ENCODE measurements at regions not wholly inside any gene's neighbourhood (a gene's known extent, or its start where the extent isn't known, plus 50 kb on each side); places are given as distances from the start of the nearest gene placed in this dataset.

DNA sequence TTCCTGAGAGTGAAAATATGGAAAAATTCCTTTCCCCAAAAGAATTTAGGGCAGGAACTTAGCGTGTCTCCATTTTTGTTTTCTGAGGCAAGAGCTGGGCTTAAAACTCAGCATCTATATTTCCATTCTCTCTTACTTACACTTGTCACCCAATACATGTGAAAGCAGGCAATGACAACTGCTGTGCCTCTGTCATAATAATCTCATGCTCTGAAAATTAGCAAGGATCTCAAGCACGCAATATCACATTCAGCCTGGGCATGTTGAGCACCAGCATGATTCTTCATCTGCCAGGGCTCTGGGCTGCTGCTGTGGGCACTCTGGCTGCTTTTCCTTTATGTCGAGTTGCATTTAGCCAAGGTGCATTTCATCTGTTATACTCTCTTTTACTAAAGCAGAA lies 255.5 kb downstream of the SNX10 start:
- intact Hi-C loops (cut with DNase I): no loop called here
- 92% methylated on average over 3 of the region's 3 CpGs for WGBS
- no peak for DNase-seq (ENCODE audit: extremely low spot score)

DNA sequence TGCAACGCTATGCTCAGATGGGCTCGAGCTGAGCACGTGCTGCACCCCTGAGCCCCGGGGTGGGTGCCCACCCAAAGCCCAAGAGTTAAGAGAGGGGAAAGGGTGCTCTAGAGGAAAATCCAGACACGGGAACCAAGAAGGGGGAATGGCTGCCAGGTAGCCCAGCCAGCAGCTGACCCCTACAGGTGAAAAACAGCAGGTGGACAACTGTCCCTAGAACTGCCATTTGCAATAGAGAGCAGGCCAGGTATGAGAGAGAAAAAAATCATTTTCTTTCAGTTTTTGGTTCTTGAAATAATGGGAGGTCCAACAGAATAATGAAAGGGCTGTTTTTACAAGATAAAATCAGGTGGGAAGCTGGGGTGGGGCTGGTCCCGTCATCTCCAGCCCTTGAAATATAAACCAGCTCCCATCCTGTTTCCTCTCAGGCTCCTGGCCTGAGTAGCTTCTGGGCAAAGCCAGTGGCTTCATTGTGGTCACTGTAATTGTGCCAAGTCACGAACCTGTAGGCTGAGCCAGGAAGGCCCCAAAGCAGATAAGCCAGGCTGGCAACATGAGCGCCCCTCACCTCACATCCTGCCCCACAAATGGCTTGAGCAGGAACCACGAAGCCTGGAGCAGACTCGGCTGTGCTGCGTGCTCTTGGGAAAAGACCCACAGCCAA lies 257.8 kb downstream of the SNX10 start:
- Histone ChIP-seq H3K4me3 (no peak overlapping the region), H3K4me1 (no peaks in the 10 kb centered on the region), H3K9me3 (peaks cover 0 to 5% (median 0%) of the 10 kb centered on the region in 4 donors), H3K27ac (replicated peaks in 1 of 4) (peak overlapping the region in 1 of 4 donors; percentile 18), H3K36me3 (no peaks in the 10 kb centered on the region), H3K27me3 (peaks cover 0 to 23% (median 0%) of the 10 kb centered on the region in 4 donors)
- WGBS: 74% methylated on average over 9 of the region's 11 CpGs
- intact Hi-C loops (cut with DNase I): no loop called here
- peak in 1 of 2 donors; percentile 11 for TF ChIP-seq POLR2AphosphoS5 (IDR thresholded peaks at IDR 0.05)
- TF ChIP-seq, protein P1, sequence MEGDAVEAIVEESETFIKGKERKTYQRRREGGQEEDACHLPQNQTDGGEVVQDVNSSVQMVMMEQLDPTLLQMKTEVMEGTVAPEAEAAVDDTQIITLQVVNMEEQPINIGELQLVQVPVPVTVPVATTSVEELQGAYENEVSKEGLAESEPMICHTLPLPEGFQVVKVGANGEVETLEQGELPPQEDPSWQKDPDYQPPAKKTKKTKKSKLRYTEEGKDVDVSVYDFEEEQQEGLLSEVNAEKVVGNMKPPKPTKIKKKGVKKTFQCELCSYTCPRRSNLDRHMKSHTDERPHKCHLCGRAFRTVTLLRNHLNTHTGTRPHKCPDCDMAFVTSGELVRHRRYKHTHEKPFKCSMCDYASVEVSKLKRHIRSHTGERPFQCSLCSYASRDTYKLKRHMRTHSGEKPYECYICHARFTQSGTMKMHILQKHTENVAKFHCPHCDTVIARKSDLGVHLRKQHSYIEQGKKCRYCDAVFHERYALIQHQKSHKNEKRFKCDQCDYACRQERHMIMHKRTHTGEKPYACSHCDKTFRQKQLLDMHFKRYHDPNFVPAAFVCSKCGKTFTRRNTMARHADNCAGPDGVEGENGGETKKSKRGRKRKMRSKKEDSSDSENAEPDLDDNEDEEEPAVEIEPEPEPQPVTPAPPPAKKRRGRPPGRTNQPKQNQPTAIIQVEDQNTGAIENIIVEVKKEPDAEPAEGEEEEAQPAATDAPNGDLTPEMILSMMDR (IDR thresholded peaks at IDR 0.05): no peak
- no peak for DNase-seq (ENCODE audit: extremely low spot score)

More for the DNA sequence above, 255.5 kb downstream of the SNX10 start:
- no peak for TF ChIP-seq POLR2A (IDR thresholded peaks at IDR 0.05; ENCODE audit: low read depth)
- no peak for TF ChIP-seq EP300 (IDR thresholded peaks at IDR 0.05)
- no peak for TF ChIP-seq POLR2AphosphoS5 (IDR thresholded peaks at IDR 0.05)
- TF ChIP-seq, protein P1 (IDR thresholded peaks at IDR 0.05): no peak
- H3K36me3 ChIP-seq: no peaks in the 10 kb centered on the region
- no peaks in the 10 kb centered on the region for H3K4me1 ChIP-seq
- H3K27ac ChIP-seq (replicated peaks in 1 of 4): no peak overlapping the region
- peaks cover 0 to 33% (median 0%) of the 10 kb centered on the region in 4 donors for H3K27me3 ChIP-seq
- peaks cover 0 to 5% (median 0%) of the 10 kb centered on the region in 4 donors for H3K9me3 ChIP-seq
- no peak overlapping the region for H3K4me3 ChIP-seq

DNA sequence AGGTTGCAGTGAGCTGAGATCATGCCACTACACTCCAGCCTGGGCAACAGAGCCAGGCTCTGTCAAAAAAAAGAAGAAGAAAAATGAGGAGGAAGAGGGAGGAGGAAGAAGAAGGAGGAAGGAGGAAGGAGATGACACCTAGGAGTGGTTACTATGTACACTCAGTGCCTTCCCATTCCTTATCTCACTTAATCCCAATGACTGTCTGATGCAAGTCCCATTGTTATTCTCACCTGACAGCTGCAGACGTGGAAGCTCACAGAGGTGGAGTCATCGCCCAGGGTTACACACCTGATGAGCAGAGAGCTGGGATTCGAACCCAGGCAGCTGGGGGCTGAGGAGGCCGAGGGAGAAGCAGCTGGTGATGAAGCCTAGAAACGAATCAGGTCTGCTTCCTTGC lies 258.8 kb downstream of the SNX10 start:
- Histone ChIP-seq H3K4me1 (no peaks in the 10 kb centered on the region), H3K9me3 (peaks cover 0 to 5% (median 0%) of the 10 kb centered on the region in 4 donors), H3K27me3 (peaks cover 0 to 23% (median 0%) of the 10 kb centered on the region in 4 donors), H3K36me3 (no peaks in the 10 kb centered on the region), H3K4me3 (no peak overlapping the region), H3K27ac (replicated peaks in 1 of 4) (no peak overlapping the region)
- intact Hi-C loops (cut with DNase I): no loop called here
- TF ChIP-seq, protein P1 (IDR thresholded peaks at IDR 0.05): no peak
- no peak for TF ChIP-seq POLR2AphosphoS5 (IDR thresholded peaks at IDR 0.05)
- no peak for TF ChIP-seq EP300 (IDR thresholded peaks at IDR 0.05)
- no peak for TF ChIP-seq POLR2A (IDR thresholded peaks at IDR 0.05; ENCODE audit: low read depth)
- no peak for DNase-seq (ENCODE audit: extremely low spot score)
- 68% methylated on average over 4 of the region's 5 CpGs for WGBS

DNA sequence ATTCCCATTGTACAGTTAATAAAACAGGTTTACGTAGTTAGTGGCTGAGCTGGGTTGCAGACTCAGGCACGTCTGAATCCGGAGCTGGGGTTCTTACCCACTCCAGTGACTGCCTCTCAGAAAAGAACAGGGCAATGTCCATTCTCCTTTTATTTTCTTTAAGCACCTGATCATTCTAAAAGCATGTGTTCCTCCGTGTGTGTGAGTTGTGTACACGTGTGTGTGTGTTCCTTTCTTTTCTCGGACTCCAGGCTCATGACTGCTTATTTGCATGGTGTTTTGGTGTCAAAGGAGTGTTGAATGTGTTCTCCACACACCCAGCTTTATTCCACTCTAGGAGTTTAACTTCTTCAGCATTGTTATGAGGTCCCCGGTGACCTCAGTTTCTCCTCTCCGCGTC lies 260.1 kb downstream of the SNX10 start:
- WGBS: 88% methylated on average over 9 of the region's 9 CpGs
- TF ChIP-seq EP300 (IDR thresholded peaks at IDR 0.05) (no peak), POLR2A (IDR thresholded peaks at IDR 0.05; ENCODE audit: low read depth) (no peak), POLR2AphosphoS5 (IDR thresholded peaks at IDR 0.05) (no peak)
- TF ChIP-seq, protein P1 (IDR thresholded peaks at IDR 0.05): no peak
- DNase-seq (ENCODE audit: extremely low spot score): no peak
- no peaks in the 10 kb centered on the region for H3K36me3 ChIP-seq
- no peak overlapping the region for H3K4me3 ChIP-seq
- peaks cover 0 to 14% (median 0%) of the 10 kb centered on the region in 4 donors for H3K27me3 ChIP-seq
- H3K4me1 ChIP-seq: no peaks in the 10 kb centered on the region
- peaks cover 0 to 5% (median 0%) of the 10 kb centered on the region in 4 donors for H3K9me3 ChIP-seq
- no peak overlapping the region for H3K27ac ChIP-seq (replicated peaks in 1 of 4)
- intact Hi-C loops (cut with DNase I): no loop called here

DNA sequence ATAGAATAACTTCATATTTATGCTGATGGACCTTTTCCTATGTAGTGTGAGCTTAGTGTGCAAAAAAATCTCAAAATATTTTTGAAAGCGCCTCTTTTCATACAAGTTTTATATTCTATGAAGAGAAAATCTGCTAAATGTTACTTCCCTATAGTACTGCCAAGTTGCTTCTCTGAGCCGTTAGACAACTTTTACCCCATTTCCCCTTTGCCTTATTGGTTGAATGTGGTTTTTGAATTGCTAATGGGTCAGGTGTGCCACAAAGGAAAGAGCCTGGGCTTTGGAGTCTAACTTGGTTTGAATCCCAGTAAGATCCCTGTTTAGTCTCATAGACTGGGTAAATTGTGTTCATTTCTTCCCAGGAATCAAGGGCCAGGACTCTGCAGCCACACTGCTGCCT lies 261.5 kb downstream of the SNX10 start:
- no peak for DNase-seq (ENCODE audit: extremely low spot score)
- 56% methylated on average over 2 of the region's 2 CpGs for WGBS
- Histone ChIP-seq H3K4me3 (no peak overlapping the region), H3K9me3 (no peaks in the 10 kb centered on the region), H3K27me3 (peaks cover 0 to 14% (median 0%) of the 10 kb centered on the region in 4 donors), H3K27ac (replicated peaks in 1 of 4) (no peak overlapping the region), H3K4me1 (no peaks in the 10 kb centered on the region), H3K36me3 (no peaks in the 10 kb centered on the region)
- no peak for TF ChIP-seq EP300 (IDR thresholded peaks at IDR 0.05)
- no peak for TF ChIP-seq POLR2AphosphoS5 (IDR thresholded peaks at IDR 0.05)
- TF ChIP-seq, protein P1 (IDR thresholded peaks at IDR 0.05): no peak
- TF ChIP-seq POLR2A (IDR thresholded peaks at IDR 0.05; ENCODE audit: low read depth): no peak
- intact Hi-C loops (cut with DNase I): no loop called here

Measured in esophagus muscularis mucosa (tissue), 4 donors.